Tibial nerve (tissue), 4 donors: ENCODE measurements at regions not wholly inside any gene's neighbourhood (a gene's known extent, or its start where the extent isn't known, plus 50 kb on each side); places are given as distances from the start of the nearest gene placed in this dataset.

Experiments used
- DNase-seq, 2 donors: peaks; one replicate each; pipeline ENCODE4 v3.0.0-alpha.2; 2019; ENCODE audit warnings: low spot score in 2 of 2
- H3K27ac ChIP-seq, 4 donors: fragments of 200-600 bp; sonication (generic) in 3 of 4; one replicate each; pipeline ENCODE4 v1.5.1; 2017 to 2019; ENCODE audit warnings: mild to moderate bottlenecking in 1 of 4
- H3K27me3 ChIP-seq, 2 donors: fragments of 200-600 bp; sonication (generic) in 1 of 2; one replicate each; pipeline versions ENCODE4 v1.5.1 to v1.6.0; 2017 to 2019
- H3K36me3 ChIP-seq, 3 donors: fragments of 200-600 bp; sonication (generic); one replicate each; pipeline ENCODE4 v1.5.1; 2018 to 2019
- H3K4me1 ChIP-seq, 4 donors: fragments of 200-600 bp; sonication (generic) in 3 of 4; one replicate each; pipeline ENCODE4 v1.5.1; 2017 to 2019
- H3K4me3 ChIP-seq, 4 donors: fragments of 200-600 bp; sonication (generic) in 3 of 4; one replicate each; pipeline ENCODE4 v1.5.1; 2017 to 2019; ENCODE audit warnings: mild to moderate bottlenecking in 1 of 4, moderate library complexity in 1 of 4
- H3K9me3 ChIP-seq, 4 donors: fragments of 200-600 bp; sonication (generic) in 3 of 4; one replicate each; pipeline ENCODE4 v1.5.1; 2017 to 2019
- EP300 ChIP-seq, 2 donors: sonication (generic); formaldehyde crosslinking; IDR thresholded peaks; one replicate each; pipeline ENCODE4 v1.6.1; 2017; ENCODE audit warnings: antibody characterized with exemption in 2 of 2, mild to moderate bottlenecking in 1 of 2
- POLR2A ChIP-seq, 2 donors: fragments of 450-650 bp; IDR thresholded peaks; one replicate each; pipeline ENCODE4 v1.6.1; 2017; ENCODE audit warnings: antibody characterized with exemption in 2 of 2, mild to moderate bottlenecking in 2 of 2, moderate library complexity in 2 of 2
- WGBS, 2 donors: methylation state at CpG; one replicate each; pipeline ENCODE4 v1.1.5; 2018; 5-methylcytosine and 5-hydroxymethylcytosine counted together
- TF ChIP-seq, protein P1 (sequence below), 5 experiments: fragments of 200-600 bp in 3 of 5; fragments of 450-650 bp in 2 of 5; sonication (generic) in 3 of 5; IDR thresholded peaks; one replicate each; pipeline ENCODE4 v1.5.1; 2016 to 2019; ENCODE audit warnings: antibody characterized with exemption in 5 of 5, mild to moderate bottlenecking in 3 of 5, moderate library complexity in 2 of 5

GRCh38 chr9:28868228-28868990 is 1295.1 kb upstream of the C9orf72 start:
- H3K27ac ChIP-seq: no peak overlapping the region
- H3K9me3 ChIP-seq: no peaks in the 10 kb centered on the region
- H3K27me3 ChIP-seq: no peaks in the 10 kb centered on the region
- H3K4me1 ChIP-seq: no peaks in the 10 kb centered on the region
- no peaks in the 10 kb centered on the region for H3K36me3 ChIP-seq
- TF ChIP-seq, protein P1, sequence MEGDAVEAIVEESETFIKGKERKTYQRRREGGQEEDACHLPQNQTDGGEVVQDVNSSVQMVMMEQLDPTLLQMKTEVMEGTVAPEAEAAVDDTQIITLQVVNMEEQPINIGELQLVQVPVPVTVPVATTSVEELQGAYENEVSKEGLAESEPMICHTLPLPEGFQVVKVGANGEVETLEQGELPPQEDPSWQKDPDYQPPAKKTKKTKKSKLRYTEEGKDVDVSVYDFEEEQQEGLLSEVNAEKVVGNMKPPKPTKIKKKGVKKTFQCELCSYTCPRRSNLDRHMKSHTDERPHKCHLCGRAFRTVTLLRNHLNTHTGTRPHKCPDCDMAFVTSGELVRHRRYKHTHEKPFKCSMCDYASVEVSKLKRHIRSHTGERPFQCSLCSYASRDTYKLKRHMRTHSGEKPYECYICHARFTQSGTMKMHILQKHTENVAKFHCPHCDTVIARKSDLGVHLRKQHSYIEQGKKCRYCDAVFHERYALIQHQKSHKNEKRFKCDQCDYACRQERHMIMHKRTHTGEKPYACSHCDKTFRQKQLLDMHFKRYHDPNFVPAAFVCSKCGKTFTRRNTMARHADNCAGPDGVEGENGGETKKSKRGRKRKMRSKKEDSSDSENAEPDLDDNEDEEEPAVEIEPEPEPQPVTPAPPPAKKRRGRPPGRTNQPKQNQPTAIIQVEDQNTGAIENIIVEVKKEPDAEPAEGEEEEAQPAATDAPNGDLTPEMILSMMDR (IDR thresholded peaks at IDR 0.05): no peak
- TF ChIP-seq EP300 (IDR thresholded peaks at IDR 0.05) (no peak), POLR2A (IDR thresholded peaks at IDR 0.05) (no peak)
- no peak overlapping the region for H3K4me3 ChIP-seq
- WGBS, 2 donors: 76 to 81% methylated on average over 2 of the region's 2 CpGs
- no peak for DNase-seq

GRCh38 chr9:28882529-28882928 is 1309.2 kb upstream of the C9orf72 start:
- no peaks in the 10 kb centered on the region for H3K9me3 ChIP-seq
- no peak for DNase-seq
- no peak for TF ChIP-seq EP300 (IDR thresholded peaks at IDR 0.05)
- TF ChIP-seq, protein P1 (IDR thresholded peaks at IDR 0.05): no peak
- no peak for TF ChIP-seq POLR2A (IDR thresholded peaks at IDR 0.05)
- H3K36me3 ChIP-seq: no peaks in the 10 kb centered on the region
- no peak overlapping the region for H3K4me3 ChIP-seq
- no peaks in the 10 kb centered on the region for H3K27me3 ChIP-seq
- H3K4me1 ChIP-seq: no peaks in the 10 kb centered on the region
- WGBS, 2 donors: 36 to 40% methylated on average over 1 of the region's 1 CpG
- no peak overlapping the region for H3K27ac ChIP-seq

GRCh38 chr9:28883234-28883633 is 1310.0 kb upstream of the C9orf72 start:
- Histone ChIP-seq H3K27ac (no peak overlapping the region), H3K27me3 (no peaks in the 10 kb centered on the region), H3K36me3 (no peaks in the 10 kb centered on the region), H3K4me1 (no peaks in the 10 kb centered on the region), H3K9me3 (no peaks in the 10 kb centered on the region), H3K4me3 (no peak overlapping the region)
- DNase-seq: no peak
- TF ChIP-seq POLR2A (IDR thresholded peaks at IDR 0.05): no peak
- TF ChIP-seq, protein P1 (IDR thresholded peaks at IDR 0.05): no peak
- no peak for TF ChIP-seq EP300 (IDR thresholded peaks at IDR 0.05)
- WGBS, 2 donors: 52 to 58% methylated on average over 5 of the region's 5 CpGs

DNA sequence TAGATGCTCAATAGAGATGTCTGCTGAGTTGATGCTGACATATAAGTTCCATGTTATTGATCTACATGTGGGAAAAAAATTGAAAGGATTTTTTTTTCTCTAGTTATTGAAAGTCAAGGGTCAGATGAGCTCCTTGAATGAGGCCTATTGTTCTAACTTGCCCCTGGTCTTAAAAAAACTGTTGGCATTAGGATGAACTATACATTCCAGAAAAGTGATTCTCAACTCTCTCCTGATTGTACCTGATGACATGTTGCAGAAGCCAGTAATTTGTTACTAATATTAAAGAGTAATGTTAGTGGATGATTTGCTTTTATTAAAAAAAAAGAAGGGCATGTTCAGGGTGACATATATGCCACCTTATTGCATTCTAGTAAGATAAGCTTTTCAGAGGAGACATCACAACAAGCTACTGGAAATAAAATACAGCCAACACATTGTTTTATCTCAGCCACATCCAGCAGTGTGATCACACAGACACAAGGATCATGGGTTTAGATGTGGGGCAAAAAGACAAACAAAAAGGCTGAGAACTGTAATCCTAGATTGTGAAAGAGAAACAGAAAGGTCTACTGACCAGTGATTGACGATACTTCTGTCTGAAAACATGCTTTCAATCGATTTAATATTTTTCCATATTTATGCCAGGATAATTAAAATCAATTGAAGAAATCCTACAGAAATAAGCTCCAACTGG is 1314.1 kb upstream of the C9orf72 start:
- H3K4me1 ChIP-seq: no peaks in the 10 kb centered on the region
- 56 to 57% methylated on average over 2 of the region's 2 CpGs for WGBS, 2 donors
- H3K27ac ChIP-seq: no peak overlapping the region
- no peaks in the 10 kb centered on the region for H3K27me3 ChIP-seq
- H3K4me3 ChIP-seq: no peak overlapping the region
- no peaks in the 10 kb centered on the region for H3K36me3 ChIP-seq
- no peak for DNase-seq
- H3K9me3 ChIP-seq: no peaks in the 10 kb centered on the region
- TF ChIP-seq POLR2A (IDR thresholded peaks at IDR 0.05): no peak
- TF ChIP-seq EP300 (IDR thresholded peaks at IDR 0.05): no peak
- TF ChIP-seq, protein P1 (IDR thresholded peaks at IDR 0.05): no peak

GRCh38 chr9:28888806-28889205 is 1315.5 kb upstream of the C9orf72 start:
- no peak overlapping the region for H3K27ac ChIP-seq
- H3K27me3 ChIP-seq: no peaks in the 10 kb centered on the region
- no peak for DNase-seq
- 77 to 86% methylated on average over 1 of the region's 1 CpG for WGBS, 2 donors
- H3K9me3 ChIP-seq: no peaks in the 10 kb centered on the region
- H3K36me3 ChIP-seq: no peaks in the 10 kb centered on the region
- no peak overlapping the region for H3K4me3 ChIP-seq
- TF ChIP-seq EP300 (IDR thresholded peaks at IDR 0.05) (no peak), POLR2A (IDR thresholded peaks at IDR 0.05) (no peak)
- TF ChIP-seq, protein P1 (IDR thresholded peaks at IDR 0.05): no peak
- no peaks in the 10 kb centered on the region for H3K4me1 ChIP-seq
